ENCODE measurements at regions not wholly inside any gene's neighbourhood (a gene's known extent, or its start where the extent isn't known, plus 50 kb on each side); places are given as distances from the start of the nearest gene placed in this dataset.

DNA sequence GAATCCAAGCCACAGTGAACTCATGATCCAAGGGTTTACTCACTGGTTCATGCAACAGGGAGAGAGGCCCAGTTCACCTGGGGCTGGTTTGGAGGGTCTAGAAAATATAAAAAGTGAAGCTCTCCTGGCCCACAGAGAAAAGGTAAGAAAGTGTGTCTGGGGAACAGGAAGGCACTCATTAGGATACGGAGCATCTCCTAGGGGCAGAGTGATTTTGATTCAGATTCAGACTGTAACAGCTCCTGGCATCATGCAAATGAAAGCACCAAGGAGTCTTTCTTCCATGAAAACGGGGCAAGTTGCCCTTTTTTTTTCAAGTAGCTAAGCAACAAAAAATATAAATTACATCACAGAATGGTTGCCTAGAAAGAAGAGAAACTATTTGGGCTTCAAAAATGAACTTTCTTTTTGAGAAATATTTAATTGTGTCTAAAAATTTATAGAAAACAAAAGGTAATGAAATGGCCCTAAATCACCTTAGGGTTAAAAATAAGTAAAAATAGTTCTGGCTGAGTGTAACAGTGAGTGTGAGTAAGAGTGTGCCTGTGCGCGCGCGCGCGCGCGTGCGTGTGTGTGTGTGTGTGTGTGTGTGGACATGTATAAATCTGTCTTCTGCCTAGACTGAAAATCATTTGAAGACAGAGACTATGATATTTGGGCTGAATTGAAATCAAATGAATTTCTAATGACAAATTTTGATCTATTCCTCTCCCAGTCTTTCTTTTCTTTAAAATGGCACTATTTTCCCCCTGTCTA lies 177.8 kb upstream of the ZNF462 start:
- TF ChIP-seq, protein P1, sequence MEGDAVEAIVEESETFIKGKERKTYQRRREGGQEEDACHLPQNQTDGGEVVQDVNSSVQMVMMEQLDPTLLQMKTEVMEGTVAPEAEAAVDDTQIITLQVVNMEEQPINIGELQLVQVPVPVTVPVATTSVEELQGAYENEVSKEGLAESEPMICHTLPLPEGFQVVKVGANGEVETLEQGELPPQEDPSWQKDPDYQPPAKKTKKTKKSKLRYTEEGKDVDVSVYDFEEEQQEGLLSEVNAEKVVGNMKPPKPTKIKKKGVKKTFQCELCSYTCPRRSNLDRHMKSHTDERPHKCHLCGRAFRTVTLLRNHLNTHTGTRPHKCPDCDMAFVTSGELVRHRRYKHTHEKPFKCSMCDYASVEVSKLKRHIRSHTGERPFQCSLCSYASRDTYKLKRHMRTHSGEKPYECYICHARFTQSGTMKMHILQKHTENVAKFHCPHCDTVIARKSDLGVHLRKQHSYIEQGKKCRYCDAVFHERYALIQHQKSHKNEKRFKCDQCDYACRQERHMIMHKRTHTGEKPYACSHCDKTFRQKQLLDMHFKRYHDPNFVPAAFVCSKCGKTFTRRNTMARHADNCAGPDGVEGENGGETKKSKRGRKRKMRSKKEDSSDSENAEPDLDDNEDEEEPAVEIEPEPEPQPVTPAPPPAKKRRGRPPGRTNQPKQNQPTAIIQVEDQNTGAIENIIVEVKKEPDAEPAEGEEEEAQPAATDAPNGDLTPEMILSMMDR (IDR thresholded peaks at IDR 0.05), result no peak
- TF ChIP-seq POLR2A (IDR thresholded peaks at IDR 0.05), result no peak
